MCF 10A (cell line): ENCODE measurements at regions not wholly inside any gene's neighbourhood (a gene's known extent, or its start where the extent isn't known, plus 50 kb on each side); places are given as distances from the start of the nearest gene placed in this dataset.
"Not testable (repeated sequence)": the region's sequence is repeated elsewhere in the genome, so short reads cannot be mapped to it uniquely, and the experiment has no call there.

ENCODE experiments used
- BruUV-seq: library from RNA; stranded (reverse); fragments of 400-500 nt; replicated peaks from 2 replicates; lab custom pipeline; 2021; lab: Mats Ljungman, UMichigan
- CTCF ChIA-PET: fragments of 300-600 bp; sonication (Branson Sonifier 250); formaldehyde crosslinking; extraction: SDS; loops from one replicate; lab custom pipeline; 2021; ENCODE audit warnings: antibody characterized with exemption, inconsistent platforms; lab: Yijun Ruan, JAX
- POLR2A ChIA-PET: fragments of 300-600, 350-650 bp; sonication (Branson Sonifier 250); formaldehyde crosslinking; extraction: SDS; loops from one replicate; lab custom pipeline; 2020; ENCODE audit warnings: antibody characterized with exemption, inconsistent platforms; lab: Yijun Ruan, JAX
- DNase-seq: peaks from one replicate; pipeline ENCODE4 v3.0.0-alpha.2; 2018; ENCODE audit not compliant: unreplicated experiment
- H3K27ac Mint-ChIP-seq: one replicate; pipeline ENCODE4 v1.8.0; 2022; ENCODE audit warnings: mild to moderate bottlenecking, low read depth, mixed read lengths; ENCODE audit not compliant: unreplicated experiment
- H3K27me3 Mint-ChIP-seq: one replicate; pipeline ENCODE4 v1.8.0; 2022; ENCODE audit warnings: mixed read lengths; ENCODE audit not compliant: insufficient read depth, unreplicated experiment
- H3K36me3 Mint-ChIP-seq: one replicate; pipeline ENCODE4 v1.8.0; 2022; ENCODE audit warnings: mild to moderate bottlenecking, moderate library complexity, mixed read lengths; ENCODE audit not compliant: insufficient read depth, unreplicated experiment
- H3K4me1 Mint-ChIP-seq: one replicate; pipeline ENCODE4 v1.8.0; 2022; ENCODE audit warnings: mixed read lengths; ENCODE audit not compliant: insufficient read depth, unreplicated experiment
- H3K4me3 Mint-ChIP-seq: one replicate; pipeline ENCODE4 v1.8.0; 2022; ENCODE audit warnings: mild to moderate bottlenecking, moderate library complexity, mixed read lengths; ENCODE audit not compliant: unreplicated experiment
- H3K9me3 Mint-ChIP-seq: one replicate; pipeline ENCODE4 v1.8.0; 2022; ENCODE audit warnings: mixed read lengths; ENCODE audit not compliant: unreplicated experiment
- CTCF ChIP-seq: fragments of 200-600 bp; IDR thresholded peaks from one replicate; pipeline ENCODE4 v1.8.0; 2022; ENCODE audit warnings: antibody characterized with exemption, mild to moderate bottlenecking; ENCODE audit not compliant: unreplicated experiment
- intact Hi-C: fragments of 100-400 bp; cut with micrococcal nuclease; formaldehyde crosslinking; loops from 2 replicates; pipeline ENCODE4 v1.14.1; 2022

GRCh38 chr14:43786066-43786762 lies 720.9 kb downstream of the FSCB start:
- no peaks in the 10 kb centered on the region for H3K27me3 Mint-ChIP-seq

GRCh38 chr14:43784432-43784831 lies 722.7 kb downstream of the FSCB start:
- H3K4me3 Mint-ChIP-seq, H3K4me1 Mint-ChIP-seq, H3K9me3 Mint-ChIP-seq, POLR2A ChIA-PET, H3K27ac Mint-ChIP-seq, H3K36me3 Mint-ChIP-seq, BruUV-seq, intact Hi-C loops, DNase-seq, H3K27me3 Mint-ChIP-seq: not testable (repeated sequence)
- CTCF ChIA-PET, result interaction anchor here (0.6 to 0.7 kb wide), 2 partner anchors 974 to 1316 kb away, joined by 3 to 5 read pairs; no protein-coding TSS in a partner anchor

More at GRCh38 chr14:43786066-43786762, 720.9 kb downstream of the FSCB start:
- no peak for DNase-seq
- no peaks in the 10 kb centered on the region for H3K36me3 Mint-ChIP-seq
- H3K4me3 Mint-ChIP-seq, result no peak overlapping the region
- ChIA-PET POLR2A (no interaction called here), CTCF (interaction anchor here (0.6 to 1.0 kb wide), 3 partner anchors 10 to 1016 kb away, joined by 3 to 4 read pairs (median 3); no protein-coding TSS in a partner anchor)
- intact Hi-C loops, result no loop called here
- no peaks in the 10 kb centered on the region for H3K9me3 Mint-ChIP-seq
- no peaks in the 10 kb centered on the region for H3K4me1 Mint-ChIP-seq
- no peak overlapping the region for H3K27ac Mint-ChIP-seq
- no peak for TF ChIP-seq CTCF
- BruUV-seq, result no TSS peak

DNA sequence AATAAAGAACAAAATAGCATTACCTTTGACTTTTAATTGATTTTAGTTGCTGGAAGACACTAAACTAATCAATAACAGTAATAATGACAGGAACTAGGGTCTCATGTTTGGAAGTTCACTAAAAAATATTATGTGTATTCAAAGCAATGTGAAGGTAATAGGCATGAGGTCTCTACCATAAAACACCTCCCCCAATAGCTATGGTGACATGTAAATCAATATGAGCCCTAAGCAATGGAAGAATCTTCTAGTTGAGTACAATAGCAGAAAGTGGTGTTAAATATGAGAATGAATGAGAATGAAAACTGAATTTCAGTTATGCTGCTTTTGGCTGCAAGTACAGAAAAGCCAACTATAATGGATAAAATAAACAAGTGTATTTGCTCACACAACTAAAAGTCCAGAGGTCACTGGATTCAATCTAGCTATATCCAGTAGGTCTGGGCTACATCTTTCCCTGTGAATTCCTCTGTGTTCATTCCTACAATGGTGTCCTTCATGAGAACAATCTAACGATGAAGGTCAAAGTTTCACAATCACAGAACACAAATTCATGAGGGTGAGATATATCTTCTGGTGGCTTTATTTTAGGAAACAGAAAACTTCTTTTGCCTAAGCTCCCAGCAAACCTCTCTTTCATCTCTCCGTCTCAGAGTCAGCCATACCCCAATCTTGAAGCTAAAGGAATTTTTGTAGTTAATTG lies 728.0 kb downstream of the FSCB start:
- Mint-ChIP-seq H3K36me3 (no peaks in the 10 kb centered on the region), H3K4me3 (no peak overlapping the region), H3K9me3 (peaks cover 17% of the 10 kb centered on the region), H3K27ac (no peak overlapping the region), H3K27me3 (no peaks in the 10 kb centered on the region), H3K4me1 (no peaks in the 10 kb centered on the region)
- no TSS peak for BruUV-seq
- POLR2A ChIA-PET, result interaction anchor here (0.8 to 1.2 kb wide), 2 partner anchors 14 kb away, joined by 3 read pairs; no protein-coding TSS in a partner anchor
- no peak for DNase-seq
- CTCF ChIA-PET, result no interaction called here
- no peak for TF ChIP-seq CTCF
- intact Hi-C loops, result no loop called here

DNA sequence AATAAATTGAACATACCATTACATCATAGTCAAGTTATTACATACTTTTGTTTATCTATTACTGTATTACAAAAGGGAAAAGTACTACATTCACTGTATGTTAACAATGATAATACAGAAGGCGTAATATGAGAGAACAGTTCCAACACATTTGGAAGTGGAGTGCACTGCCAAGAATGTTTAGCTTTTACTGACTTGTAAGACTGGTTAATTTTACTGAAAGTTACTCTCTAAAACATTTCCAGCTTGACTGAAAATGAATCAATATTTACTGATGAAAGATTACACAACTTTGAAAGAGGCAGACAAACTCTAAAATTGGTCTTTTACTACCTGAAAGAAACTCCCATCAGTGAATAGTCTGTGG lies 728.5 kb downstream of the FSCB start:
- H3K36me3 Mint-ChIP-seq, result no peaks in the 10 kb centered on the region
- POLR2A ChIA-PET, result no interaction called here
- intact Hi-C loops, result no loop called here
- H3K27ac Mint-ChIP-seq, result no peak overlapping the region
- CTCF ChIA-PET, result no interaction called here
- no peak overlapping the region for H3K4me3 Mint-ChIP-seq
- no peaks in the 10 kb centered on the region for H3K4me1 Mint-ChIP-seq
- no TSS peak for BruUV-seq
- no peak for DNase-seq
- peaks cover 17% of the 10 kb centered on the region for H3K9me3 Mint-ChIP-seq
- TF ChIP-seq CTCF, result no peak
- no peaks in the 10 kb centered on the region for H3K27me3 Mint-ChIP-seq
